GM13976 (cell line): ENCODE measurements at regions not wholly inside any gene's neighbourhood (a gene's known extent, or its start where the extent isn't known, plus 50 kb on each side); places are given as distances from the start of the nearest gene placed in this dataset.

Experiments
- DNase-seq: peaks from one replicate; pipeline ENCODE4 v3.0.0; 2012; ENCODE audit warnings: low spot score
- in situ Hi-C: fragments of 300-500 bp; cut with MboI; formaldehyde crosslinking; loops from one replicate; pipeline ENCODE4 v1.12.0; 2022; ENCODE audit warnings: low sequenced_read_pairs, mixed read lengths, inconsistent platforms; ENCODE audit not compliant: unreplicated experiment
- TF ChIP-seq, protein P1 (sequence below): IDR thresholded peaks from 2 replicates; pipeline ENCODE4 v1.5.1; 2012; ENCODE audit warnings: borderline replicate concordance, mild to moderate bottlenecking; ENCODE audit not compliant: insufficient read depth; ENCODE audit errors: extremely low read depth, missing control alignments, control extremely low read depth

DNA sequence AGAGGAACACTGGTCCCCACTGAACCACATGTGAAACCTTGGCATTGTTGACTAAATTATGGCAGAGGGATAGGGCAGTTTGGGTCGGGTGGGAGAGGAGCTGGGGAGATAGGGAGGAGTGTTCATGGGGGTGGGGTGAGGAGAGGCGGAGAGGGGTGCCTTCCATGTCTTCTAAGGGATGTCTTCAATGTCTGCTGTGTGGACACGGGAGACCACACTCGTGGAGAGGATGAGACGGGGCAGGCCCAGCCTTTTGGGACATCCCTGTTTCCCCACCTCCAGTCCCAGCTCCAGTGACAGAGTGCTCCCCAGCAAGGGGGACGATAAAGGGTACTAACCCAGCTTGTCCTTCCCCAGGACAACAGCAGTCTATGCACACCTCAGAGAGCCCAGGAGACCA, 146.4 kb upstream of the MAMLD1 start:
- DNase-seq, result no peak
- in situ Hi-C loops, result no loop called here
- TF ChIP-seq, protein P1, sequence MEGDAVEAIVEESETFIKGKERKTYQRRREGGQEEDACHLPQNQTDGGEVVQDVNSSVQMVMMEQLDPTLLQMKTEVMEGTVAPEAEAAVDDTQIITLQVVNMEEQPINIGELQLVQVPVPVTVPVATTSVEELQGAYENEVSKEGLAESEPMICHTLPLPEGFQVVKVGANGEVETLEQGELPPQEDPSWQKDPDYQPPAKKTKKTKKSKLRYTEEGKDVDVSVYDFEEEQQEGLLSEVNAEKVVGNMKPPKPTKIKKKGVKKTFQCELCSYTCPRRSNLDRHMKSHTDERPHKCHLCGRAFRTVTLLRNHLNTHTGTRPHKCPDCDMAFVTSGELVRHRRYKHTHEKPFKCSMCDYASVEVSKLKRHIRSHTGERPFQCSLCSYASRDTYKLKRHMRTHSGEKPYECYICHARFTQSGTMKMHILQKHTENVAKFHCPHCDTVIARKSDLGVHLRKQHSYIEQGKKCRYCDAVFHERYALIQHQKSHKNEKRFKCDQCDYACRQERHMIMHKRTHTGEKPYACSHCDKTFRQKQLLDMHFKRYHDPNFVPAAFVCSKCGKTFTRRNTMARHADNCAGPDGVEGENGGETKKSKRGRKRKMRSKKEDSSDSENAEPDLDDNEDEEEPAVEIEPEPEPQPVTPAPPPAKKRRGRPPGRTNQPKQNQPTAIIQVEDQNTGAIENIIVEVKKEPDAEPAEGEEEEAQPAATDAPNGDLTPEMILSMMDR, result no peak

DNA sequence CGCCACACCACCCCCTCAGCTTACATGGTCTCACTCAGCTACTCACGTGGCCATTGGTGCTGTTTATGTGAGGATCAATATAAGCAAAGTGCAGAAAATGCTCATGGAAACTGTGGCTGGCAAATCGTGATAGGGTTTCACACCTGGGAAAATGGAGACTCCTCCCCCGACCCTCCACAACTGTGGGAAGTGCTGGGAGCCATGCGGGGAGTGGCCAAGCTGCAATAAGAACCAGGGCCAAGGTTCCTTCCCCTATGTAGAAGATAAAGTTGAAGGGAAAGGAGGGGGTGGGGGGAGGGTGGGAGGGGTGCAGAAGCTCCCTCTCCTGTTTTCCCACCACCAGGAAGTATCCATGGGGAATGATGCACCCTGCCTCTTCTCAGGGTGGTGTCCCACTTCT, 145.5 kb upstream of the MAMLD1 start:
- in situ Hi-C loops, result no loop called here
- DNase-seq, result no peak
- TF ChIP-seq, protein P1, result no peak

DNA sequence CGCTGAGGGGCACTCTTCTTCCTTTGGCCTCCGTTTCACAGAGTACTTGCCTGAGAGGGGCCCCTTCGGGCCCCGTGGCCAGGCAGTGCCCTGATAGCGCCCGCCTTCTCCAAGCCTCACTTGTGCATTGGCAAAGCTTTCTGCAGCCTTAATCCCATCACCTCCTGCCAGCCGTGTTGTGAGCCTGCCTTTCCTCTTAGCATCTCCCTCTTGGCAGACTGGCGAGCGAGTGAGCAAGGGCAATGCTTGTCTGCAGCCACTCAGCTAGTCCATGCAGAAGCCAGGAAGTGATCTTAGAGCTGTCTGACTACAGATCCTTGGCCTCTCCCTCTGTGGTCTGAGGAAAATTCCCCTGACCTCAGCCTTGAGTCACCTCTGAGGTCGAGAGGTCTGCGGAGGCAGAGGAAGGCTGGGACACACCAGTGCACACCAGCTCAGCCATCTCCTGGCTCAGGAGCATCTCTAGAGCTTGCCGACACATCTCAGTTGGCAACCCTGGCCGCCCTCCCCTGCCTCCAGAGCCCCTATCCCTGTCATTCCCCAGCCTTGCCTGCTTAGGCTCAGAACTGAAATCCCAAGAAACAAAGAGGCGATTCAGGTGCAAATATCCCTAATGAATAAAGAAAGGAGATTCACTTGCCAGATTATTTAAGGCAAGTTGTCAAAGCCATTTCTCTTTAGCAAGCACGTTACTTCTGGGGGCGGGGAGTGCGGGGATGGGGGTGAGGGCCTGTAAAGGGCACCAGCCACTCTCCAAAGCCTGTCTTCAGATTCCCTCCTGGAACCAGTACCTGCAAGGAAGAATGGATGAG, 143.5 kb upstream of the MAMLD1 start:
- TF ChIP-seq, protein P1, result no peak
- in situ Hi-C loops, result no loop called here
- no peak for DNase-seq

DNA sequence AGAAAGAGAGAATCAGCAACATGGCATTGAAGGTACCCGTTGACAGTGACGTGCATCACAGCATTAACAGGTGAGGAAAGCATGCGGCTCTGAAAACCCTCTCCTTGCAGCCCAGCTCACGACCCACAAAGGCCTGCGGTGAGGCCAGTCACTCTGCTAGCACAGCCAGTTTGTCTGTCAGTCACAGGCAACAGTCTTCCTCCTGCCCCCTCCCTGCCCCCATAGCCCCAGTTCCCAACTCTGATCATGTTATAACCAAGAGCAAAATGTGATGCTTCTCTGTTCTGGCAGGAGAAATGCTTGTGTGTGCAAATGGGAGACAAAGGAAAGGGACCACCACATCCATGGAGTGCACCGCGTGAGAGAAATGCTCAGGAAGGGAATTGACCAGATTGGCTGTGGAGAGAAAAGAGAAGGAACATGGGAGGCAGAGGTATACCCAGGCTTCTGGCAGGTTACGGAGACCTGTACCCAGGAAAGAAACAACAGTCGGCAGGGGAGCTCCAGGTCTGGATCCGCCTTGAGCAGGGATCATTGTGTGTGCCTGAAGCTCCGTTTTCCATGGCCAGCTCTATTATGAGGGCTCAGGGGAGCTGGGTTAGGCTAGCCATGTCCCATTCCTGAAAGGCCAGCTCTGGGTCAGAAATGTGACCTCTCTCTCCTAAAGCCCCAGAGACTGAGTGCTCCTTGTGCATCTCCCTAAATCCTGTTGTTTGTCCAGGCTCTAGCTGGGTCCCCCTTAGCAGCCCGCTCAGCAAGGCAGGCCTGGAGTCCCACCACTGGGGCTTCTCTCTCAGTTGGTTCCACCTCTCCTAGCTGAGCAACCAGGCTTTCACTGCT, 139.7 kb upstream of the MAMLD1 start:
- TF ChIP-seq, protein P1, result no peak
- DNase-seq, result no peak
- in situ Hi-C loops, result no loop called here

DNA sequence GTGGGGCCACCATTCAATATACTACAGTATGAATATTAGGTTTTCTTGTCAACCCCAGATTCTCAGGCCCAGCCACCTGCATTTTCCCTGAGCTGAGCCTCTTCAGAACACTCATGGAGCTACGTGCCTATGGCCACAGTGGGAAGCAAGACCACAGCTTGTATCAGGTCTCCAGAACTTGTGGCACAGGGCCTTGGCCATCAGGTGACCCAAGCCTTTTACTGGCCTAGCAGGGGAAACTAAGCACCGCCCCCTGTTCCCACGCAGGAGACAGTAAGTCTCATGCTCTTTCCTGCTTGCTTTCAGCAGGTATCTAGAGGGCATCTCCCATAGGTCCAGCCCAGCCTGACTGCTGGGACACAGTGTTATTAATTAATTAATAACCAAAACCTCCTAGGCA, 138.4 kb upstream of the MAMLD1 start:
- DNase-seq, result no peak
- in situ Hi-C loops, result no loop called here
- TF ChIP-seq, protein P1, result no peak

DNA sequence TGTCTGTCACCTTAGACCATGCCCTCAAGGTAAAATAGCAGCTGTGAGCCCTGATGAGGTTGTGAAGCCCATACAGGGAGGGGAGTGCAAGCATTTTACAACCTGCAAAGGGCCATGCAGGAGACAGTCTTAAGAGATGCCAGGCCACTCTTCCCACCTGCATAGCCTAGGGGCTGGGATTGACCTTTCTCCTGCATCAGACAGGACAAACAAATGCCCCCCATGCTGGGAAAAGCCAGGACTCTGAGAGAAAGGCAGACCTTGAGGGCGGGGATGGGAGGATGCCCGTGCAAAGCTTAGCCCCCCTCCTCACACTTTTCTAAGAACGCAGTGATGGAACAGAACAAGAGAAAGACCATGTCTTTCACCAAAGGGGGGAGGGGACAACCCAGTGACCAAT, 137.9 kb upstream of the MAMLD1 start:
- in situ Hi-C loops, result no loop called here
- TF ChIP-seq, protein P1, result no peak
- no peak for DNase-seq
